T-helper 2 cell treated with Interferon-gamma antibody and Interleukin-4, amounts not matched to agents 5 μg/mL and 100 μg/mL, for 36 hours (primary cell): ENCODE measurements at regions not wholly inside any gene's neighbourhood (a gene's known extent, or its start where the extent isn't known, plus 50 kb on each side); places are given as distances from the start of the nearest gene placed in this dataset.
"Not testable (repeated sequence)": the region's sequence is repeated elsewhere in the genome, so short reads cannot be mapped to it uniquely, and the experiment has no call there.

Source experiments
- DNase-seq: peaks from one replicate; pipeline ENCODE4 v3.0.0; 2021; ENCODE audit warnings: low spot score
- H3K27ac Mint-ChIP-seq: one replicate; pipeline ENCODE4 v1.8.0; 2021; ENCODE audit warnings: mild to moderate bottlenecking, mixed read lengths
- H3K27me3 Mint-ChIP-seq: one replicate; pipeline ENCODE4 v1.8.0; 2021; ENCODE audit warnings: low read depth, mixed read lengths
- H3K36me3 Mint-ChIP-seq: one replicate; pipeline ENCODE4 v1.8.0; 2021; ENCODE audit warnings: low read depth, mixed read lengths
- H3K4me1 Mint-ChIP-seq: one replicate; pipeline ENCODE4 v1.8.0; 2021; ENCODE audit warnings: low read depth, mixed read lengths
- H3K4me3 Mint-ChIP-seq: one replicate; pipeline ENCODE4 v1.8.0; 2022; ENCODE audit warnings: mild to moderate bottlenecking, moderate library complexity, mixed read lengths
- H3K9me3 Mint-ChIP-seq: one replicate; pipeline ENCODE4 v1.8.0; 2021; ENCODE audit warnings: mixed read lengths

- peaks cover 7% of the 10 kb centered on the region for H3K9me3 Mint-ChIP-seq
- DNase-seq = no peak
- H3K27ac Mint-ChIP-seq = no peak overlapping the region
- H3K4me1 Mint-ChIP-seq = peaks cover 17% of the 10 kb centered on the region
- H3K36me3 Mint-ChIP-seq = no peaks in the 10 kb centered on the region
- no peaks in the 10 kb centered on the region for H3K27me3 Mint-ChIP-seq
- no peak overlapping the region for H3K4me3 Mint-ChIP-seq
Measured at GRCh38 chr1:121443001-121443540, 258.3 kb downstream of the SRGAP2C start.

GRCh38 chr1:121444096-121444495 is 259.3 kb downstream of the SRGAP2C start:
- Mint-ChIP-seq H3K4me1 (peaks cover 24% of the 10 kb centered on the region), H3K9me3 (peaks cover 7% of the 10 kb centered on the region), H3K27ac (no peak overlapping the region), H3K36me3 (no peaks in the 10 kb centered on the region), H3K27me3 (no peaks in the 10 kb centered on the region), H3K4me3 (no peak overlapping the region)
- no peak for DNase-seq

- Mint-ChIP-seq H3K9me3 (peaks cover 4% of the 10 kb centered on the region), H3K27ac (no peak overlapping the region), H3K4me1 (peaks cover 27% of the 10 kb centered on the region), H3K27me3 (peaks cover 5% of the 10 kb centered on the region), H3K4me3 (no peak overlapping the region), H3K36me3 (no peaks in the 10 kb centered on the region)
- no peak for DNase-seq
Measured at GRCh38 chr1:121445679-121446078, 260.9 kb downstream of the SRGAP2C start.

- DNase-seq, H3K36me3 Mint-ChIP-seq, H3K4me3 Mint-ChIP-seq, H3K9me3 Mint-ChIP-seq, H3K27ac Mint-ChIP-seq: not testable (repeated sequence)
- H3K27me3 Mint-ChIP-seq = peaks cover 12% of the 10 kb centered on the region
- H3K4me1 Mint-ChIP-seq = peaks cover 28% of the 10 kb centered on the region
Measured at GRCh38 chr1:121447280-121447923, 262.6 kb downstream of the SRGAP2C start.

GRCh38 chr1:121448064-121448463 is 263.3 kb downstream of the SRGAP2C start:
- peaks cover 12% of the 10 kb centered on the region for H3K9me3 Mint-ChIP-seq
- not testable (repeated sequence) for DNase-seq, H3K36me3 Mint-ChIP-seq, H3K4me3 Mint-ChIP-seq, H3K27ac Mint-ChIP-seq
- peaks cover 12% of the 10 kb centered on the region for H3K27me3 Mint-ChIP-seq
- H3K4me1 Mint-ChIP-seq = peaks cover 27% of the 10 kb centered on the region

GRCh38 chr1:121448851-121449250 is 264.1 kb downstream of the SRGAP2C start:
- peaks cover 24% of the 10 kb centered on the region for H3K4me1 Mint-ChIP-seq
- H3K27ac Mint-ChIP-seq = no peak overlapping the region
- no peak for DNase-seq
- peaks cover 14% of the 10 kb centered on the region for H3K27me3 Mint-ChIP-seq
- peaks cover 12% of the 10 kb centered on the region for H3K9me3 Mint-ChIP-seq
- no peak overlapping the region for H3K4me3 Mint-ChIP-seq
- peaks cover 2% of the 10 kb centered on the region for H3K36me3 Mint-ChIP-seq

GRCh38 chr1:121452484-121452883 is 267.7 kb downstream of the SRGAP2C start:
- H3K9me3 Mint-ChIP-seq = peaks cover 15% of the 10 kb centered on the region
- no peak for DNase-seq
- peaks cover 11% of the 10 kb centered on the region for H3K36me3 Mint-ChIP-seq
- H3K4me1 Mint-ChIP-seq = peaks cover 28% of the 10 kb centered on the region
- peaks cover 22% of the 10 kb centered on the region for H3K27me3 Mint-ChIP-seq
- no peak overlapping the region for H3K27ac Mint-ChIP-seq
- no peak overlapping the region for H3K4me3 Mint-ChIP-seq

- no peak for DNase-seq
- Mint-ChIP-seq H3K27ac (peak overlapping the region; percentile 49), H3K36me3 (peaks cover 19% of the 10 kb centered on the region), H3K27me3 (peaks cover 12% of the 10 kb centered on the region), H3K4me3 (peak overlapping the region; percentile 64), H3K9me3 (peaks cover 15% of the 10 kb centered on the region), H3K4me1 (peaks cover 30% of the 10 kb centered on the region)
Measured at GRCh38 chr1:121458291-121459048, 273.7 kb downstream of the SRGAP2C start.

- Mint-ChIP-seq H3K36me3 (peaks cover 15% of the 10 kb centered on the region), H3K27ac (no peak overlapping the region), H3K4me1 (peaks cover 26% of the 10 kb centered on the region), H3K9me3 (peaks cover 16% of the 10 kb centered on the region), H3K27me3 (peaks cover 7% of the 10 kb centered on the region), H3K4me3 (no peak overlapping the region)
- DNase-seq = no peak
Measured at GRCh38 chr1:121459235-121459634, 274.5 kb downstream of the SRGAP2C start.

- H3K4me1 Mint-ChIP-seq = peaks cover 25% of the 10 kb centered on the region
Measured at GRCh38 chr1:121469395-121469794, 284.6 kb downstream of the SRGAP2C start.

GRCh38 chr1:121470401-121470800 is 285.6 kb downstream of the SRGAP2C start:
- not testable (repeated sequence) for DNase-seq, H3K27me3 Mint-ChIP-seq, H3K27ac Mint-ChIP-seq, H3K9me3 Mint-ChIP-seq, H3K4me3 Mint-ChIP-seq
- H3K4me1 Mint-ChIP-seq = peaks cover 28% of the 10 kb centered on the region
- peaks cover 18% of the 10 kb centered on the region for H3K36me3 Mint-ChIP-seq

More at GRCh38 chr1:121469395-121469794, 284.6 kb downstream of the SRGAP2C start:
- not testable (repeated sequence) for H3K27ac Mint-ChIP-seq, H3K27me3 Mint-ChIP-seq, DNase-seq, H3K4me3 Mint-ChIP-seq, H3K9me3 Mint-ChIP-seq
- H3K36me3 Mint-ChIP-seq = peaks cover 18% of the 10 kb centered on the region

GRCh38 chr1:121471523-121471922 is 286.7 kb downstream of the SRGAP2C start:
- Mint-ChIP-seq H3K9me3 (peaks cover 13% of the 10 kb centered on the region), H3K27me3 (no peaks in the 10 kb centered on the region), H3K4me3 (peak overlapping the region; percentile 28), H3K4me1 (peaks cover 28% of the 10 kb centered on the region), H3K27ac (peak overlapping the region; percentile 34), H3K36me3 (peaks cover 16% of the 10 kb centered on the region)
- DNase-seq = no peak

GRCh38 chr1:121472017-121472416 is 287.2 kb downstream of the SRGAP2C start:
- Mint-ChIP-seq H3K27ac (peak overlapping the region; percentile 43), H3K4me3 (peak overlapping the region; percentile 28), H3K4me1 (peaks cover 28% of the 10 kb centered on the region)

GRCh38 chr1:121483234-121483633 is 298.5 kb downstream of the SRGAP2C start:
- peaks cover 26% of the 10 kb centered on the region for H3K4me1 Mint-ChIP-seq
- H3K36me3 Mint-ChIP-seq = peaks cover 13% of the 10 kb centered on the region
- no peaks in the 10 kb centered on the region for H3K27me3 Mint-ChIP-seq
- H3K4me3 Mint-ChIP-seq = no peak overlapping the region
- no peak overlapping the region for H3K27ac Mint-ChIP-seq
- peaks cover 34% of the 10 kb centered on the region for H3K9me3 Mint-ChIP-seq
- no peak for DNase-seq

More at GRCh38 chr1:121472017-121472416, 287.2 kb downstream of the SRGAP2C start:
- Mint-ChIP-seq H3K36me3 (peaks cover 18% of the 10 kb centered on the region), H3K9me3 (peaks cover 14% of the 10 kb centered on the region), H3K27me3 (no peaks in the 10 kb centered on the region)
- DNase-seq = no peak
